ENCODE measurements at regions not wholly inside any gene's neighbourhood (a gene's known extent, or its start where the extent isn't known, plus 50 kb on each side); places are given as distances from the start of the nearest gene placed in this dataset.
"Not testable (repeated sequence)": the region's sequence is repeated elsewhere in the genome, so short reads cannot be mapped to it uniquely, and the experiment has no call there.

- TF ChIP-seq CTCF (IDR thresholded peaks at IDR 0.05) (no peak), POLR2A (IDR thresholded peaks at IDR 0.05) (no peak)
- Histone ChIP-seq H3K36me3 (no peaks in the 10 kb centered on the region), H3K27ac (peak overlapping the region in 1 of 3 donors; percentile 24), H3K9me3 (no peaks in the 10 kb centered on the region), H3K27me3 (no peaks in the 10 kb centered on the region), H3K4me1 (no peaks in the 10 kb centered on the region), H3K4me3 (replicated peaks in 1 of 3) (no peak overlapping the region)
- intact Hi-C loops (cut with DNase I): no loop called here
- no peak for DNase-seq
- 64 to 67% methylated on average over 2 of the region's 2 CpGs for WGBS, 2 donors
Measured at GRCh38 chr6:135686784-135687301, 164.7 kb upstream of the PDE7B start.

- H3K27ac ChIP-seq; H3K36me3 ChIP-seq; H3K4me3 ChIP-seq (replicated peaks in 1 of 3); H3K9me3 ChIP-seq; H3K4me1 ChIP-seq; H3K27me3 ChIP-seq; DNase-seq; intact Hi-C loops (cut with DNase I): not testable (repeated sequence)
- WGBS, 2 donors: 86 to 92% methylated on average over 6 of the region's 6 CpGs
Measured at GRCh38 chr6:135688476-135688875, 163.0 kb upstream of the PDE7B start.

GRCh38 chr6:135692426-135692825 is 159.1 kb upstream of the PDE7B start:
- no peak overlapping the region for H3K4me3 ChIP-seq (replicated peaks in 1 of 3)
- DNase-seq: no peak
- H3K27me3 ChIP-seq: no peaks in the 10 kb centered on the region
- H3K27ac ChIP-seq: no peak overlapping the region
- no peak for TF ChIP-seq CTCF (IDR thresholded peaks at IDR 0.05)
- TF ChIP-seq POLR2A (IDR thresholded peaks at IDR 0.05): no peak
- no peaks in the 10 kb centered on the region for H3K9me3 ChIP-seq
- 93 to 94% methylated on average over 2 of the region's 2 CpGs for WGBS, 2 donors
- no peaks in the 10 kb centered on the region for H3K4me1 ChIP-seq
- H3K36me3 ChIP-seq: no peaks in the 10 kb centered on the region
- intact Hi-C loops (cut with DNase I): no loop called here

- Histone ChIP-seq H3K36me3 (no peaks in the 10 kb centered on the region), H3K27ac (no peak overlapping the region), H3K27me3 (no peaks in the 10 kb centered on the region), H3K9me3 (no peaks in the 10 kb centered on the region), H3K4me3 (replicated peaks in 1 of 3) (no peak overlapping the region), H3K4me1 (no peaks in the 10 kb centered on the region)
- TF ChIP-seq CTCF (IDR thresholded peaks at IDR 0.05) (no peak), POLR2A (IDR thresholded peaks at IDR 0.05) (no peak)
- WGBS, 2 donors: 90 to 91% methylated on average over 7 of the region's 7 CpGs
- intact Hi-C loops (cut with DNase I): no loop called here
- no peak for DNase-seq
Measured at GRCh38 chr6:135693811-135694370, 157.6 kb upstream of the PDE7B start.

GRCh38 chr6:135699705-135700104 is 151.8 kb upstream of the PDE7B start:
- Histone ChIP-seq H3K27me3 (no peaks in the 10 kb centered on the region), H3K27ac (no peak overlapping the region), H3K9me3 (no peaks in the 10 kb centered on the region), H3K4me1 (no peaks in the 10 kb centered on the region), H3K4me3 (replicated peaks in 1 of 3) (no peak overlapping the region), H3K36me3 (no peaks in the 10 kb centered on the region)
- no peak for DNase-seq
- no peak for TF ChIP-seq POLR2A (IDR thresholded peaks at IDR 0.05)
- WGBS, 2 donors: 80 to 82% methylated on average over 3 of the region's 3 CpGs
- intact Hi-C loops (cut with DNase I): no loop called here

- no peak overlapping the region for H3K27ac ChIP-seq
- intact Hi-C loops (cut with DNase I): no loop called here
- TF ChIP-seq CTCF (IDR thresholded peaks at IDR 0.05) (no peak), POLR2A (IDR thresholded peaks at IDR 0.05) (no peak)
- H3K4me3 ChIP-seq (replicated peaks in 1 of 3): no peak overlapping the region
- 86 to 88% methylated on average over 3 of the region's 3 CpGs for WGBS, 2 donors
- no peaks in the 10 kb centered on the region for H3K36me3 ChIP-seq
- no peaks in the 10 kb centered on the region for H3K4me1 ChIP-seq
- no peaks in the 10 kb centered on the region for H3K27me3 ChIP-seq
- no peak for DNase-seq
- H3K9me3 ChIP-seq: no peaks in the 10 kb centered on the region
Measured at GRCh38 chr6:135701426-135701825, 150.1 kb upstream of the PDE7B start.

Measured in thyroid gland (tissue), 4 donors.